Parathyroid adenoma (tissue), 2 donors: ENCODE measurements at regions not wholly inside any gene's neighbourhood (a gene's known extent, or its start where the extent isn't known, plus 50 kb on each side); places are given as distances from the start of the nearest gene placed in this dataset.

Experiments used
- H2AFZ ChIP-seq: fragments of 300-600 bp; sonication (generic); one replicate; pipeline ENCODE4 v1.7.0; 2017; ENCODE audit warnings: antibody characterized with exemption, mild to moderate bottlenecking
- H3K27ac ChIP-seq: fragments of 300-600 bp; sonication (generic); one replicate; pipeline ENCODE4 v1.7.0; 2017
- H3K27me3 ChIP-seq: fragments of 300-600 bp; sonication (generic); one replicate; pipeline ENCODE4 v1.7.0; 2017; ENCODE audit warnings: low read length; ENCODE audit not compliant: control insufficient read depth, insufficient read depth
- H3K36me3 ChIP-seq: fragments of 300-600 bp; sonication (generic); one replicate; pipeline ENCODE4 v1.7.0; 2017; ENCODE audit warnings: low read length; ENCODE audit not compliant: control insufficient read depth, insufficient read depth
- H3K4me1 ChIP-seq: fragments of 300-600 bp; sonication (generic); one replicate; pipeline ENCODE4 v1.7.0; 2017; ENCODE audit warnings: control low read depth
- H3K4me2 ChIP-seq: fragments of 300-600 bp; sonication (generic); one replicate; pipeline ENCODE4 v1.7.0; 2017; ENCODE audit warnings: low read length
- H3K4me3 ChIP-seq: fragments of 300-600 bp; sonication (generic); one replicate; pipeline ENCODE4 v1.7.0; 2017; ENCODE audit warnings: low read depth, low read length
- H3K79me2 ChIP-seq: fragments of 300-600 bp; sonication (generic); one replicate; pipeline ENCODE4 v1.7.0; 2017; ENCODE audit warnings: control low read depth
- H3K9ac ChIP-seq: fragments of 300-600 bp; sonication (generic); one replicate; pipeline ENCODE4 v1.7.0; 2017; ENCODE audit warnings: mild to moderate bottlenecking
- H3K9me3 ChIP-seq: fragments of 300-600 bp; sonication (generic); one replicate; pipeline ENCODE4 v1.7.0; 2017; ENCODE audit warnings: low read length; ENCODE audit not compliant: control insufficient read depth
- TF ChIP-seq, protein P1 (sequence below): fragments of 300-600 bp; sonication (generic); IDR thresholded peaks from one replicate; pipeline ENCODE4 v1.7.0; 2017; ENCODE audit warnings: antibody characterized with exemption, mild to moderate bottlenecking
- donor health status: primary hyperparathyroidism.

DNA sequence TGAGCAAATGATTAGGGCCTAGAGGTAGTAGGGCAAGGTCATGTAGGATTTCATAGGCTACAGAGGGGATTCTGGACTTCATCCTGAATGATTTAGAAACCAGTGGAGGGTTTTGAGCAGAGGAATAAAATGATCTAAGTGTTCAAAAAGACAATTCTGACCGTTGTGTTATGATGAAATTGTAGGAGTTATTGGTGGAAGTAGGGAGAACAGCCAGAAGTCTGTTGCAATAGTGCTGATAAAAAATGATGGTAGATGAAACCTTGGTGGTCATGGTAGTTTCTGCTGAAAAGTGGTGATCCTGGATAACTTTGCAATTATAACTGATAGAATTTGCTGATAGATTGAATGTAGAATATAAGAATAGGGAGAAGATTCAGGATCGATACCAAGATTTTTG, 60.2 kb downstream of the MID1IP1 start:
- no peaks in the 10 kb centered on the region for H3K79me2 ChIP-seq
- no peaks in the 10 kb centered on the region for H3K36me3 ChIP-seq
- no peak overlapping the region for H3K4me2 ChIP-seq
- H3K9me3 ChIP-seq = no peaks in the 10 kb centered on the region
- TF ChIP-seq, protein P1, sequence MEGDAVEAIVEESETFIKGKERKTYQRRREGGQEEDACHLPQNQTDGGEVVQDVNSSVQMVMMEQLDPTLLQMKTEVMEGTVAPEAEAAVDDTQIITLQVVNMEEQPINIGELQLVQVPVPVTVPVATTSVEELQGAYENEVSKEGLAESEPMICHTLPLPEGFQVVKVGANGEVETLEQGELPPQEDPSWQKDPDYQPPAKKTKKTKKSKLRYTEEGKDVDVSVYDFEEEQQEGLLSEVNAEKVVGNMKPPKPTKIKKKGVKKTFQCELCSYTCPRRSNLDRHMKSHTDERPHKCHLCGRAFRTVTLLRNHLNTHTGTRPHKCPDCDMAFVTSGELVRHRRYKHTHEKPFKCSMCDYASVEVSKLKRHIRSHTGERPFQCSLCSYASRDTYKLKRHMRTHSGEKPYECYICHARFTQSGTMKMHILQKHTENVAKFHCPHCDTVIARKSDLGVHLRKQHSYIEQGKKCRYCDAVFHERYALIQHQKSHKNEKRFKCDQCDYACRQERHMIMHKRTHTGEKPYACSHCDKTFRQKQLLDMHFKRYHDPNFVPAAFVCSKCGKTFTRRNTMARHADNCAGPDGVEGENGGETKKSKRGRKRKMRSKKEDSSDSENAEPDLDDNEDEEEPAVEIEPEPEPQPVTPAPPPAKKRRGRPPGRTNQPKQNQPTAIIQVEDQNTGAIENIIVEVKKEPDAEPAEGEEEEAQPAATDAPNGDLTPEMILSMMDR = no peak
- no peaks in the 10 kb centered on the region for H3K4me1 ChIP-seq
- H2AFZ ChIP-seq = no peak overlapping the region
- H3K27me3 ChIP-seq = no peaks in the 10 kb centered on the region
- no peak overlapping the region for H3K9ac ChIP-seq
- no peak overlapping the region for H3K27ac ChIP-seq
- H3K4me3 ChIP-seq = no peak overlapping the region

DNA sequence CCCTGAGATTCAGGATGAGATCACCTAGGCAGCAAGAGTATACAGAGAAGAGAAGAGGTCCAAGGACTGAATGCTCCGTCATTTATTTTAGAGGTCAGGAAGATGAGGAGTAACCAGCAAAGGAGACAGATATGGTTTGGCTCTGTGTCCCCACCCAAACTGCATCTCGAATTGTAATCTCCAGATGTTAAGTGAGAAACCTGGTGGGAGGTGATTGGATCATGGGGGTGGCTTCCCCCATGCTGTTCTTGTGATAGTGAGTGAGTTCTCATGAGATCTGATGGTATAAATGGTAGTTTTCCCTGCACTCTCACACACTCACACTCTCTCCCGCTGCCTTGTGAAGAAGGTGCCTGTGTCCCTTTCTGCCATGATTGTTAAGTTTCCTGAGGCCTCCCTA, 60.8 kb downstream of the MID1IP1 start:
- H3K4me1 ChIP-seq = no peaks in the 10 kb centered on the region
- TF ChIP-seq, protein P1 = no peak
- no peaks in the 10 kb centered on the region for H3K27me3 ChIP-seq
- H3K27ac ChIP-seq = no peak overlapping the region
- H3K36me3 ChIP-seq = no peaks in the 10 kb centered on the region
- H3K4me2 ChIP-seq = no peak overlapping the region
- H3K79me2 ChIP-seq = no peaks in the 10 kb centered on the region
- no peak overlapping the region for H2AFZ ChIP-seq
- H3K9me3 ChIP-seq = no peaks in the 10 kb centered on the region
- no peak overlapping the region for H3K4me3 ChIP-seq
- no peak overlapping the region for H3K9ac ChIP-seq

DNA sequence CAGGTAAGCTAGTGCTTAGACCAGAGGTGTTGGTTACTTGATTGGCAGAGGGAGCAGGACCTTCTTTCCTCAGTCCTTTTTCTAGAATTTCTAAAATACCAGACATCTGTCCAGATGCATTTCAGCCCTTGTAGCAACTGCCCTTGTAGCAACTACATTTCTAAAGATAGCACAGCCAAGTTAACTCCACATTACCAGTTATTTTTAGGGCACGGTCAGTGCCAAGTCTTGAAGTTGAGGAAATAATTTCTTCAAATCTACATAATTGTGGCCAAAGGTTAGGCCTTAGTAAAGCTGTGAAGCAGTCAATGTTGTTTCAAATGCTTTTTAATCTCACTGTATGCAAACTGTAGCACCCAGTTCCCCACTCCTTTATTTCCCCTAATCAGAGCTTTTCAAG, 62.9 kb downstream of the MID1IP1 start:
- no peaks in the 10 kb centered on the region for H3K4me1 ChIP-seq
- no peak overlapping the region for H3K4me2 ChIP-seq
- H3K4me3 ChIP-seq = no peak overlapping the region
- no peak overlapping the region for H2AFZ ChIP-seq
- H3K79me2 ChIP-seq = no peaks in the 10 kb centered on the region
- no peaks in the 10 kb centered on the region for H3K27me3 ChIP-seq
- H3K9ac ChIP-seq = no peak overlapping the region
- no peaks in the 10 kb centered on the region for H3K36me3 ChIP-seq
- TF ChIP-seq, protein P1 = no peak
- H3K9me3 ChIP-seq = no peaks in the 10 kb centered on the region
- H3K27ac ChIP-seq = no peak overlapping the region

DNA sequence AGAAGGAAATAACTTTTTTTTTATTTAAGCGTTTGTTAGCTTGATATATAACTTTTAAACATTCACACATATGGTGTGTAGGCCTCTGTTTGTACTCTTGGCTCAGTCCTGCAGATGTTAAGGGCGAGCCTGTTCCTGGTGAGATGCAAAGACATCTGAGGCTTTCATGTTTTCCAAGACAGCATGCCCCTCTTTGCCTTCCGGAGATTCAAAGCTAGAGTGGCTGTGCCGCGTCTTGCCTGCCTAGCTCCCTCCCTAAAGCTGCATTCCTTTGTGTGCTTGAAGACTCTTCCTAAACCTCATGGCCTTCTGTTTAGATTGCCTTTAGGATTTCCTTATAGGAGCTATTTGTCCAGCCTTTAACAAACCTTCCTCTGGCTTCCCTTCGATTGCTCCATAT, 67.1 kb downstream of the MID1IP1 start:
- Histone ChIP-seq H3K4me3 (no peak overlapping the region), H3K79me2 (no peaks in the 10 kb centered on the region), H3K27me3 (no peaks in the 10 kb centered on the region), H3K9me3 (no peaks in the 10 kb centered on the region), H3K9ac (no peak overlapping the region), H3K27ac (no peak overlapping the region), H2AFZ (no peak overlapping the region), H3K4me2 (no peak overlapping the region), H3K36me3 (no peaks in the 10 kb centered on the region), H3K4me1 (no peaks in the 10 kb centered on the region)
- TF ChIP-seq, protein P1 = no peak

DNA sequence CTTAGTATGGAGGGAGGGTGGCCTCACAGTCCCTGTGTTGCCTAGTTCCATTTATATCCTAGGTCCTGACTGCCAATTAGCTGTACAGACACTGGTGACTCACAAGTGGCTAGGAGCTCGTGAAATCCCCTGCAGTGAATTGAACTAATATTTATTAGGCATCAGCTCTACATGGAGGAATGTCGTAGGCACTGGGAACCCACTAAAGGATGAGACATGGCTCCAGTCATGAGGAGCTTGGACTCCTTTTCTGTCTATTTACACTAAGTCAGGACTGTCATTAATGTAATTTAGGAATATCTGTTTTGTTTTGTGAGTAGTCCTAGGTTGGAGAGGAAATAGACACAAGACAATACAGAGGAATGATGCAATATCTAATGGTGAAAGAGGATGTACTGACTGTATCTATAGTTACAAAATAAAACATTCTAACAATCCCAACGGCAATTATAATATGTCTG, 67.7 kb downstream of the MID1IP1 start:
- Histone ChIP-seq H3K36me3 (no peaks in the 10 kb centered on the region), H3K27ac (no peak overlapping the region), H3K4me2 (no peak overlapping the region), H3K4me3 (no peak overlapping the region), H3K4me1 (no peaks in the 10 kb centered on the region), H3K79me2 (no peaks in the 10 kb centered on the region), H3K9me3 (no peaks in the 10 kb centered on the region), H2AFZ (no peak overlapping the region), H3K27me3 (no peaks in the 10 kb centered on the region), H3K9ac (no peak overlapping the region)
- TF ChIP-seq, protein P1 = no peak
